Nephron progenitor cell (in vitro differentiated cells): ENCODE measurements at regions not wholly inside any gene's neighbourhood (a gene's known extent, or its start where the extent isn't known, plus 50 kb on each side); places are given as distances from the start of the nearest gene placed in this dataset.

Experiments used
- DNase-seq: peaks from one replicate; pipeline ENCODE4 v3.0.0; 2021
- H3K27ac Mint-ChIP-seq: 2 replicates; pipeline ENCODE4 v1.8.0; 2021; ENCODE audit warnings: mild to moderate bottlenecking, moderate library complexity, mixed read lengths
- H3K27me3 Mint-ChIP-seq: 2 replicates; pipeline ENCODE4 v1.8.0; 2021; ENCODE audit warnings: mild to moderate bottlenecking, low read depth, mixed read lengths; ENCODE audit not compliant: poor library complexity
- H3K36me3 Mint-ChIP-seq: 2 replicates; pipeline ENCODE4 v1.8.0; 2021; ENCODE audit warnings: low read depth, mixed read lengths
- H3K4me1 Mint-ChIP-seq: 2 replicates; pipeline ENCODE4 v1.8.0; 2021; ENCODE audit warnings: mixed read lengths
- H3K4me3 Mint-ChIP-seq: 2 replicates; pipeline ENCODE4 v1.8.0; 2021; ENCODE audit warnings: mild to moderate bottlenecking, moderate library complexity, mixed read lengths
- H3K9me3 Mint-ChIP-seq: 2 replicates; pipeline ENCODE4 v1.8.0; 2021; ENCODE audit warnings: mild to moderate bottlenecking, moderate library complexity, mixed read lengths
- TF ChIP-seq, protein P1 (sequence below): fragments of 200-600 bp; sonication (generic); IDR thresholded peaks from 2 replicates; pipeline ENCODE4 v1.5.0; 2021; ENCODE audit warnings: antibody characterized with exemption

DNA sequence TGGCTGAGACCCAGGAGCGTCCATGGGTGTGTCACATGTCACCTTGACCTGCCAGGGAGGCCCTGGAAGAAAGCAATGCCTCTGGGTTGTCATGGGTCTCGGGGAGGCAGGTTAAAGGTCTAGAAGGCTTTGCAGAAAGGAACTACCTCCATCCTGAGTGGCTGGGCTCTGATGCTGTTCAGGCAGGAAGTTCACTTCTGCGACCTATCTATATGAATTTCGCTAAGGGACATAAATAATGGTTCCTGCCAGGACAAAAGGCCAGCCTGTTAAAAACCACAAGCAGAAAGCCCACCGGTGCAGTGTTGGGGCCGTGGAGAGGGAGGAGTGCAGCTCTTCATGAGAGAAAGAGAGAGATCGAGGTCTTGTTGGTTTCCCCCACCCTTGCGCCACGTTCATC is 182.9 kb downstream of the PTPN20 start:
- no peak for DNase-seq
- Mint-ChIP-seq H3K4me1 (peaks cover 17% of the 10 kb centered on the region), H3K27me3 (peaks cover 10% of the 10 kb centered on the region), H3K36me3 (no peaks in the 10 kb centered on the region), H3K27ac (no peak overlapping the region), H3K9me3 (peaks cover 20% of the 10 kb centered on the region), H3K4me3 (no peak overlapping the region)
- TF ChIP-seq, protein P1, sequence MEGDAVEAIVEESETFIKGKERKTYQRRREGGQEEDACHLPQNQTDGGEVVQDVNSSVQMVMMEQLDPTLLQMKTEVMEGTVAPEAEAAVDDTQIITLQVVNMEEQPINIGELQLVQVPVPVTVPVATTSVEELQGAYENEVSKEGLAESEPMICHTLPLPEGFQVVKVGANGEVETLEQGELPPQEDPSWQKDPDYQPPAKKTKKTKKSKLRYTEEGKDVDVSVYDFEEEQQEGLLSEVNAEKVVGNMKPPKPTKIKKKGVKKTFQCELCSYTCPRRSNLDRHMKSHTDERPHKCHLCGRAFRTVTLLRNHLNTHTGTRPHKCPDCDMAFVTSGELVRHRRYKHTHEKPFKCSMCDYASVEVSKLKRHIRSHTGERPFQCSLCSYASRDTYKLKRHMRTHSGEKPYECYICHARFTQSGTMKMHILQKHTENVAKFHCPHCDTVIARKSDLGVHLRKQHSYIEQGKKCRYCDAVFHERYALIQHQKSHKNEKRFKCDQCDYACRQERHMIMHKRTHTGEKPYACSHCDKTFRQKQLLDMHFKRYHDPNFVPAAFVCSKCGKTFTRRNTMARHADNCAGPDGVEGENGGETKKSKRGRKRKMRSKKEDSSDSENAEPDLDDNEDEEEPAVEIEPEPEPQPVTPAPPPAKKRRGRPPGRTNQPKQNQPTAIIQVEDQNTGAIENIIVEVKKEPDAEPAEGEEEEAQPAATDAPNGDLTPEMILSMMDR = no peak

DNA sequence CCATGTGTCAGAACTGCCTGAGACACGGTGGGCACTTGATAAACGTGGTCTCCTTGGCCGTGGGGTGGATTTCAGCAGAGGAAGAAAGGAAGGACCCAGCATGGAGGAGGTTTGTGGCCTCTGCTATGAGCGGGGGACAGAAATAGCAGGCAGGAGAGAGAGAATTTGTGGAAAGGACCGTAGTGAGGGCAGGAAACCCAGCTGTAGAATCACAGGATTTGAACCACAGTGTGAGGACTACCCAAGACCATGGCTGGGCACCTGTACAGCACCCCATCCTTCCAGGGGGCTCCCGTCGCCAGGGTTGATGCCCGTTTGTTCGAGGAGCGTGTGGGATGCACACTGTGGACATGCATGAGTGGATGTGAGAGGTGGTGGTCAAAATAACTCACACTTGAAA is 183.4 kb downstream of the PTPN20 start:
- no peaks in the 10 kb centered on the region for H3K36me3 Mint-ChIP-seq
- no peak for DNase-seq
- TF ChIP-seq, protein P1 = no peak
- peaks cover 20% of the 10 kb centered on the region for H3K9me3 Mint-ChIP-seq
- no peak overlapping the region for H3K4me3 Mint-ChIP-seq
- H3K27me3 Mint-ChIP-seq = peaks cover 14% of the 10 kb centered on the region
- H3K27ac Mint-ChIP-seq = no peak overlapping the region
- peaks cover 17% of the 10 kb centered on the region for H3K4me1 Mint-ChIP-seq

DNA sequence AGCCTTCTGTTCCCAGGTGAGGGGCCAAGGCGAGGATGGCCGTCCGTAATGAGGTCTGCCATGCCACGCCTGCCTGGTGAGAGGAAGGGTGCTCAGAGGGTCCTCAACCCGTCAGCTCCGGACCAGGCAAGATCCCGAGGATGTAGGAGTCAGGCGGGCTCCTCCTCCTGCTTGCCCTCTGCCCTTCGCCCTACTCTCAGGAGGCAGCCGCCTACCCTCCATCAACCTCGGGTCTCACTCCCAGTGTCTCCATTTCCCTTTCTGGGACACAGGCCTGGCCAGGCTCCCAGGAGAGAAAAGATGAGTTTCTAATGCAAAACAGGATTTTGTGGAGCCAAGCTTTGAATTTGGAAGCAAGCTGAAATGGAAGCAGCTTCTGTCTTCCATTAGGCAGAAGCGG is 184.0 kb downstream of the PTPN20 start:
- H3K9me3 Mint-ChIP-seq = peaks cover 18% of the 10 kb centered on the region

DNA sequence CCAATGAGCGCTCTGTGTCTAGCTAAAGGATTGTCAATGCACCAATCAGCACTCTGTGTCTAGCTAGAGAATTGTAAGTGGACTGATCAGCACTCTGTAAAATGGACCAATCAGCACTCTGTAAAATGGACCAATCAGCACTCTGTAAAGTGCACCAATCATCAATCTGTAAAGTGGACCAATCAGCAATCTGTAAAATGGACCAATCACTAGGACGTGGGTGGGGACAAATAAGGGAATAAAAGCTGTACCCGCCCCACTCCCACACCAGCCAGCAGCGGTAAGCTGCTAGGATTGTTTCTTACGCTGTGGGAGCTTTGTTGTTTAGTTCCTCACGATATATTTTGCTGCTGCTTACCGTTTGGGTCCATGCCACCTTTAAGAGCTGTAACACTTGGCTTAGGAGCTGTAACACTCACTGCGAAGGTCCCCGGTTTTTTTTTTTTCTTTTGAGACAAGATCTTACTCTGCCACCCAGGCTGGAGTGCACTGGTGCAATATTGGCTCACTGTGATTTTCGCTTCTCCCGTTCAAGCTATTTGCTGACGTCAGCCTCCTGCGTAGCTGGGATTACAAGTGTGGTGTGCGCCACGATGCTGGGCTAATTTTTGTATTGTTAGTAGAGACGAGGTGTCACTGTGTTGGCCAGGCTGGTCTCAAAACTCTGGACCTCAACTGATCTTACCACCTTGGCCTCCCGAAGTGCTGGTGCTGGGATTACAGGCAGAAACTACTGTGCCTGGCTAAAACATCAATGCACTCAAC is 184.8 kb downstream of the PTPN20 start:
- H3K4me3 Mint-ChIP-seq = no peak overlapping the region
- no peak overlapping the region for H3K27ac Mint-ChIP-seq
- TF ChIP-seq, protein P1 = no peak
- H3K36me3 Mint-ChIP-seq = no peaks in the 10 kb centered on the region
- peaks cover 10% of the 10 kb centered on the region for H3K4me1 Mint-ChIP-seq
- peaks cover 16% of the 10 kb centered on the region for H3K27me3 Mint-ChIP-seq
- DNase-seq = no peak
- peaks cover 15% of the 10 kb centered on the region for H3K9me3 Mint-ChIP-seq

More for the DNA sequence above, 184.0 kb downstream of the PTPN20 start:
- TF ChIP-seq, protein P1 = no peak
- Mint-ChIP-seq H3K4me1 (peaks cover 17% of the 10 kb centered on the region), H3K27ac (no peak overlapping the region), H3K36me3 (no peaks in the 10 kb centered on the region), H3K27me3 (peaks cover 16% of the 10 kb centered on the region), H3K4me3 (no peak overlapping the region)
- DNase-seq = no peak

DNA sequence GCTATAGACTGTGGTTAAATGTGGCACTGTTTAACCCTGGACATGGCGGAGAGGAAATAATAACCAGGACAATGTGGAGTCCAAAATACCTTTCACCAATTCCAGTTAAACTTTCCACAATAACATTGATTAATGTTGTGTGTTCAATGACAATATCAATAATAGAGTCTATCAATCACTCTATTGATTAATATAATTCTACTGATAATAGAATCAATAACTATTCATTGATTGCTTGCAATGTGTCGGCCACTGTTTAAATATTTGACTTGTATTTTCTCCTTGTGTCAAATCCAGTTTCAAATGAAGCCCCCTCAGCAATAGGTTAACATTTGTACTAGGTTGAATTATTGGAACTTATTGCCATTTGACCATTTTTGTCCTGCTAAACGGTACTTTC is 187.0 kb downstream of the PTPN20 start:
- Mint-ChIP-seq H3K9me3 (peaks cover 28% of the 10 kb centered on the region), H3K27me3 (peaks cover 20% of the 10 kb centered on the region), H3K27ac (no peak overlapping the region), H3K36me3 (no peaks in the 10 kb centered on the region), H3K4me1 (no peaks in the 10 kb centered on the region), H3K4me3 (no peak overlapping the region)
- DNase-seq = no peak
- TF ChIP-seq, protein P1 = no peak

DNA sequence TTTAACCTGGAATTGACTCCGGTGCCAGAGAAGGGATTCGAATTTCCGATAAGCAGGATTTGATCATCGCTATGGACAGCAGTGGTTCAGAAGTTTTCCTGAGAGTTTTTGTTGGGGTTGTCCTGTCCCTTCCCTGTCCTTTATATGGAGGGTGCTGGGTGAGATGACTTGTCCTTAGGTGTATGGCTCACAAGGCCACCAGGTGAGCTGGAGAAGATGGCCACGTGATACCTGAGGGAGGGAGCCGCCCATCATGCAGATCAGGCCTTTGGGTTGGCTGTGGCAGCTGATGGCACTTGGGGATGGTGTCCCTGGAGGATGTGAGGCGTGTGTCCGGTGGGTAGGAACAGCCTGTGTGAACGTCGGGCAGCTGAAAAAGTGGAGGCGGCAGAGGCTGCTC is 187.7 kb downstream of the PTPN20 start:
- H3K4me1 Mint-ChIP-seq = no peaks in the 10 kb centered on the region
- no peaks in the 10 kb centered on the region for H3K36me3 Mint-ChIP-seq
- H3K4me3 Mint-ChIP-seq = no peak overlapping the region
- H3K27ac Mint-ChIP-seq = no peak overlapping the region
- TF ChIP-seq, protein P1 = no peak
- H3K9me3 Mint-ChIP-seq = peaks cover 32% of the 10 kb centered on the region
- peaks cover 17% of the 10 kb centered on the region for H3K27me3 Mint-ChIP-seq
- no peak for DNase-seq
